GM12874 (cell line): ENCODE measurements at regions not wholly inside any gene's neighbourhood (a gene's known extent, or its start where the extent isn't known, plus 50 kb on each side); places are given as distances from the start of the nearest gene placed in this dataset.

ENCODE experiments used
- CTCF ChIP-seq: IDR thresholded peaks from 2 replicates; pipeline ENCODE4 v1.5.1; 2011; ENCODE audit warnings: low read depth, mild to moderate bottlenecking, control low read depth, low read length, moderate library complexity; ENCODE audit not compliant: insufficient read depth

DNA sequence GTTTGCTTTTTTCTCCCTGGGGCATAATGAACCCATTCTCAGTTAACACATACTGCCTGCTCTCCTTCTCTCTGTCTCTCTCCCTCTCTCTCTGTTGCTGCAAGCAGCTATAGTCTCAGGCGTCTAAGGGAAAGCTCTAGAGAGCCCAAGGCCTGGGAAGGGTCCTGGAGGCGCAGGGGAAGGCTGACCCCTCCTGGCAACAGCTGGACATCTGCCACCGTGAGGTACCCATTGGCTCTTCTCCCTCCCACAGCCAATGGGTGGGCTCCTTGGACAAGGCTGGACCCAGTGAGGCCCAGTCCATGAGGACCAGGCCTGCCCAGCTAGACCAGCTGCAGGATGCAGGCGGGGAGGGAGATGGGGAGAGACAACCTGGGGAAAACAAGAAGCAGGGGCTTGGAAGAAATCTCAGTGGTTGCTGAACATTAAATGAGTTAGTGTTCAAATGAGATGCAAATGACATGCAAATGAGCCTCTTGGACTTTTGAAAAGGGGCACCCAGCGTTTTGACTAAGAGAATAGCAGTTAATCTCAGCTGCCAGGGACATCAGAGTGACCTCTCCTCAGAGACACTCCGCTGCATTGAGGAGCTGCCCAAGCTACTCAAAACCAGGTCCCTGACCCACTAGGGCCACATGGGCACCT lies 349.7 kb downstream of the BUD13 start:
- no peak for TF ChIP-seq CTCF

DNA sequence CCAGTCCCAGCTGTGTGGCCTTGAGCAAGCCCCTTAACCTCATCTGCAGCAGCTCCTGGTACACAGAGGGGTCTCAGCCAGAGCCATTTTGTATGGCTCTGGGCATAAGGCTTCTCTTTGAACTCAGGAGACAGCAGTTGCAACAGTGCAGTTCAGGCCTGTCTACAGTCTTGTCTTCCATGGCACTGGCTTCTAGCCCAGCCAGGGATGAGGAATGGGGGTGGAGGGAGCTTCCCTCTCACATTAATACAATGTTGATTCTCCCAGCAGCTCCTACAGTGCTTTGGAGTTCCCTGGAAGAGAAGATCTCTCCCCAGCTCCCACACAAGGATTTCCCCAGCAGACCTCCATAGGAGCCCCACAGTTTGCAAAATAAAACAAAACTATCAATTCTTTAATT lies 350.2 kb downstream of the BUD13 start:
- TF ChIP-seq CTCF = no peak

DNA sequence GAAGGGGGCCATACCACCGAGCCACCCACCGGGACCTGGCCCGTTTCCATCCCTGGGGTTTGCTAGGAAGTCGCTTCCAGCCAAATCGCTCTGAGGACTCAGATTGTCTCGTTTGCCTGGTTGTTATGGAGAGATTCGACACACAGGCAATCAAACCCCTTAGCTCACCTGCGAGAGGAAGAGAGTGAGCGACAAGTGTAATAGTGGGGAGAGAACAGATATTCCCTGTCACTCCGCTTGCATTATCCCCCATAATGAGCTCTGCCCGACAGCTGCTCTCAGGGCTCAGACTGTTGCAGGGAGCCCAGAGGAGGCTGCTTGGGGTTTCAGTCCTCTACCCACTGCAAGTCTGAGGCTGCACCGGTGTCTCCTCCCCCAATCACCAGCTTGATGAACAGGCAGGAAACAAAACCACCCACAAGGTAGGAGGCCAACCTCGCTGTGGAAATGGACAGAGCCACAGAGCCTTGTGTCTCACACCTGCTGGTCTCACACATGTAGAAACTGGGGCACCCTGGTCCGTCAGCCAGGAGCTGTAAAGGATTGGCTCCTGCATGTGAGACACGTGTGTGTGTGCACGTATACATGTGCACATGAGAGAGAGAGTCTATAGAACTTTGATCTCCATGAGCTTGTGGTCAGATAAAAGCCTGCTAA lies 351.1 kb downstream of the BUD13 start:
- no peak for TF ChIP-seq CTCF

GRCh38 chr11:116420770-116421528 lies 351.8 kb downstream of the BUD13 start:
- TF ChIP-seq CTCF = no peak

DNA sequence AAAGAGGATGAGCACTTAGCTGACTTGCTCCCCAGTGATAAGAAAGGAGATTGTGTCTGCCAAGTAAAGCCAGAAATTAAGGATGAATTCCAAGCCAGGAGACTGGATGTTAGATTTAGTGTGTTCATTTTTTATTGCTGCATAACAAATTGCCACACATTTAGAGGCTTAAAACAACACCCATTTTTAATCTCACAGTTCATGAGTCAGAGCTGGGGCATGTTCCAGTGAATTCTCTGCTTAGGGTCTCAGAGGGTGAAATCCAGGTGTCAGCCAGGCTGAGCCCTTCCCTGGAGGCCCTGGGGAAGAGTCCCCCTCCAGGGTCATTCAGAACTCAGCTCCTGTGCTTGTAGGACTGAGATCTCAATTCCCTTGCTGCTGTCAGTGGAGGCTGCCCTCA lies 352.8 kb downstream of the BUD13 start:
- TF ChIP-seq CTCF = no peak

DNA sequence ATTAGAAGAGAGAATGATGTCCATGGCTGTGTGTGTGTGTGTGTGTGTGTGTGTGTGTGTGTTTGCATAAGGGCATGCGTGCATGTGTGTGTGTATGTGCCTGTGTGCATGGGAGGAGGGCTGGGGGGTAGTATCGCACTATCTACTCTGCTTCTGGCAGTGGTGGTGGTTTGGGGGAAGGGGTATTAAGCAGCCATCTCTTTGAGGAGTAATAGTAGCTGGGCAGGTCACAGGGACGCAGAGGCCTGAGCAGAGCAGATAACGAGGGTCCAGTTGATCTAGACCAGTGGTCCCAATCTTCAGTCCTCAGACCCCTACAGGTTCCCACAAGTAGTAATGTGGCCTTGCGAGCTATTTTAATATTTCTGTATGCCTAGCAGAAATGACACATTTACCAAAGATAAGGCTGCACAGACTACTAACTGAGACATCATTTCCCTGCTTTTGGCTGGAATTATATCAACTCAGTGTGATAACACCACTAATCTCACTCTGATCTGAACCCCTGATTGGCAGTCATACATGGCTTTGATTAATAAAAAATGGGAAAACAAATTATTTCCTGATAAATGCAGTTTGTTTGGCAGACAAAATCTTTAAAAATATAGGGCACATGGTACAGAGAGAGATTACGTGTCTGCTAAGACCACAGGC lies 354.3 kb downstream of the BUD13 start:
- TF ChIP-seq CTCF = no peak

DNA sequence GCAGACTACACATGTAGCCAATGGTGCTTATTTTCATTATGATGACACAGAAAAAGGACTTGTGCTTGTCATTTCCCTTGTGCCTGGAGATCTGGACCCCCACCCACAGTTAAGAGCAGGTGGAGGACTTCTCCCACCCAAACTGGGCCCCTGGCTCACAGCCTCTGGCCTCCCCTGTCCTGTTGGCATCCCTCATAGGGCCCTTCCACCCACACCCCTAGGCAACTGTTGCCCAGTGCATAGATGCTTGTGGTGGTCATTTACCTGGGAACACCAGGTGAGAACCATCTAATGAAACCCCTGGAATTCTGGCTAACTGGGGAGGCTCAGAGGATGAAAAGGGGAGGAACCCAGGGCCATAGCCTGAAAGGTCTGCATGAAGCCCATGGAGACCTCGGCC lies 355.9 kb downstream of the BUD13 start:
- TF ChIP-seq CTCF = no peak
